ENCODE measurements at regions not wholly inside any gene's neighbourhood (a gene's known extent, or its start where the extent isn't known, plus 50 kb on each side); places are given as distances from the start of the nearest gene placed in this dataset.

- TF ChIP-seq, protein P1, sequence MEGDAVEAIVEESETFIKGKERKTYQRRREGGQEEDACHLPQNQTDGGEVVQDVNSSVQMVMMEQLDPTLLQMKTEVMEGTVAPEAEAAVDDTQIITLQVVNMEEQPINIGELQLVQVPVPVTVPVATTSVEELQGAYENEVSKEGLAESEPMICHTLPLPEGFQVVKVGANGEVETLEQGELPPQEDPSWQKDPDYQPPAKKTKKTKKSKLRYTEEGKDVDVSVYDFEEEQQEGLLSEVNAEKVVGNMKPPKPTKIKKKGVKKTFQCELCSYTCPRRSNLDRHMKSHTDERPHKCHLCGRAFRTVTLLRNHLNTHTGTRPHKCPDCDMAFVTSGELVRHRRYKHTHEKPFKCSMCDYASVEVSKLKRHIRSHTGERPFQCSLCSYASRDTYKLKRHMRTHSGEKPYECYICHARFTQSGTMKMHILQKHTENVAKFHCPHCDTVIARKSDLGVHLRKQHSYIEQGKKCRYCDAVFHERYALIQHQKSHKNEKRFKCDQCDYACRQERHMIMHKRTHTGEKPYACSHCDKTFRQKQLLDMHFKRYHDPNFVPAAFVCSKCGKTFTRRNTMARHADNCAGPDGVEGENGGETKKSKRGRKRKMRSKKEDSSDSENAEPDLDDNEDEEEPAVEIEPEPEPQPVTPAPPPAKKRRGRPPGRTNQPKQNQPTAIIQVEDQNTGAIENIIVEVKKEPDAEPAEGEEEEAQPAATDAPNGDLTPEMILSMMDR (conservative IDR thresholded peaks at IDR 0.05; ENCODE audit: low read depth in 2 of 2): no peak
- TF ChIP-seq EZH2 (IDR thresholded peaks at IDR 0.05; ENCODE audit: low read depth, unreplicated experiment): no peak
- TF ChIP-seq POLR2AphosphoS5 (IDR thresholded peaks at IDR 0.05; ENCODE audit: low read depth): no peak
- no peak for TF ChIP-seq EZH2phosphoT487 (IDR thresholded peaks at IDR 0.05; ENCODE audit: unreplicated experiment)
- TF ChIP-seq, protein P2, sequence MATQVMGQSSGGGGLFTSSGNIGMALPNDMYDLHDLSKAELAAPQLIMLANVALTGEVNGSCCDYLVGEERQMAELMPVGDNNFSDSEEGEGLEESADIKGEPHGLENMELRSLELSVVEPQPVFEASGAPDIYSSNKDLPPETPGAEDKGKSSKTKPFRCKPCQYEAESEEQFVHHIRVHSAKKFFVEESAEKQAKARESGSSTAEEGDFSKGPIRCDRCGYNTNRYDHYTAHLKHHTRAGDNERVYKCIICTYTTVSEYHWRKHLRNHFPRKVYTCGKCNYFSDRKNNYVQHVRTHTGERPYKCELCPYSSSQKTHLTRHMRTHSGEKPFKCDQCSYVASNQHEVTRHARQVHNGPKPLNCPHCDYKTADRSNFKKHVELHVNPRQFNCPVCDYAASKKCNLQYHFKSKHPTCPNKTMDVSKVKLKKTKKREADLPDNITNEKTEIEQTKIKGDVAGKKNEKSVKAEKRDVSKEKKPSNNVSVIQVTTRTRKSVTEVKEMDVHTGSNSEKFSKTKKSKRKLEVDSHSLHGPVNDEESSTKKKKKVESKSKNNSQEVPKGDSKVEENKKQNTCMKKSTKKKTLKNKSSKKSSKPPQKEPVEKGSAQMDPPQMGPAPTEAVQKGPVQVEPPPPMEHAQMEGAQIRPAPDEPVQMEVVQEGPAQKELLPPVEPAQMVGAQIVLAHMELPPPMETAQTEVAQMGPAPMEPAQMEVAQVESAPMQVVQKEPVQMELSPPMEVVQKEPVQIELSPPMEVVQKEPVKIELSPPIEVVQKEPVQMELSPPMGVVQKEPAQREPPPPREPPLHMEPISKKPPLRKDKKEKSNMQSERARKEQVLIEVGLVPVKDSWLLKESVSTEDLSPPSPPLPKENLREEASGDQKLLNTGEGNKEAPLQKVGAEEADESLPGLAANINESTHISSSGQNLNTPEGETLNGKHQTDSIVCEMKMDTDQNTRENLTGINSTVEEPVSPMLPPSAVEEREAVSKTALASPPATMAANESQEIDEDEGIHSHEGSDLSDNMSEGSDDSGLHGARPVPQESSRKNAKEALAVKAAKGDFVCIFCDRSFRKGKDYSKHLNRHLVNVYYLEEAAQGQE (IDR thresholded peaks at IDR 0.05; ENCODE audit: unreplicated experiment): no peak
Observed at GRCh38 chr12:75630091-75630490, 118.7 kb upstream of the KRR1 start.

Data from GM23338 (cell line).